ENCODE measurements at regions not wholly inside any gene's neighbourhood (a gene's known extent, or its start where the extent isn't known, plus 50 kb on each side); places are given as distances from the start of the nearest gene placed in this dataset.

DNA sequence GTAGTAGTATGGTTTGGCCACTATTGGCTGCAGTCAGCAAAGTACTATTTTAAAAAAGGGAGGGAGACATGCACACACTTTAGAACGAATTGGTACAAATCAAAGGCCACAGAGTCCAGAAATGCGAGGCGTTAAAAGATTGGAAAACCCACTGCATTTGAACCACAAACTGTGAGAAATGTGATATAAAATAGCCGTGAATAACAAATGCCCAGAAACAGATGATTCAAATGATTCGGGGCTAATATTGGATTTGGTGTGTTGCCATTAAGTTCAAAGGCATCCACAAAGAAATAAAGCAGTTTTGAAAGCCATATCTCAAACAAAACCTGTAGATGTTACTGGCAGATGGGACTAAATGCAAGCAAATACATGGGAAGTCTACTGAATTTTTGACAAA lies 140.9 kb upstream of the HMHB1 start:
- no peak overlapping the region for H3K27ac ChIP-seq (ENCODE audit: extremely low read length, insufficient read depth, low read length)
- BruUV-seq (replicated peaks), result no TSS peak
- CTCF ChIA-PET (ENCODE audit: low intra/inter-chr PET ratio, low total read pairs), result no interaction called here

DNA sequence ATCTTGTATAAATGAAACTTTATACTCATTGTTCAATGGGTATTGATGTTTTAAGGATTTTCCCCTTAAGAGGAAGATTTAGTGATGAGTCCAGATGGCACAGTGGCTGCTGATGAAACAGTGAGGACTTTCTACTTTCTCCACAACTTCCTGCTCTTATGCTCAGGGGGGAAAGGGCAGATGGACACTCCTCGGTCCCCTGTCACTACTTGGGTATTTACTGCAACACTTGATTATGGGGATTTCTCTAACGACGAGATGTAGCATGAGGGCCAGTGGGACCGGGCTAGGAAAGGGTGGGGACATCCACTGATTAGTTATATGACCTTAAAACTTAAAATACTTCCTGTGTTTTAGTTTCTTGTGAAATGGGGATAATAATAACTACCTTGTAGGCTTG lies 146.1 kb upstream of the HMHB1 start:
- no TSS peak for BruUV-seq (replicated peaks)
- Histone ChIP-seq H3K4me3 (replicated peaks in 1 of 3; ENCODE audit: insufficient read depth in 1 of 3, low read depth in 2 of 3, low read length in 3 of 3) (no peak overlapping the region), H3K4me2 (ENCODE audit: low read depth, low read length) (no peak overlapping the region; the same call in 1 of the 2 replicates), H3K9me3 (ENCODE audit: low read length) (no peaks in the 10 kb centered on the region), H2AFZ (ENCODE audit: low read length) (no peak overlapping the region), H4K20me1 (ENCODE audit: insufficient read depth, low read length) (no peaks in the 10 kb centered on the region), H3K36me3 (replicated peaks in 1 of 2; ENCODE audit: control insufficient read depth in 1 of 2, insufficient read depth in 2 of 2, low read length in 2 of 2) (no peaks in the 10 kb centered on the region), H3K9ac (ENCODE audit: insufficient read depth, low read depth, low read length) (no peak overlapping the region), H3K27ac (ENCODE audit: extremely low read length, insufficient read depth, low read length) (no peak overlapping the region), H3K27me3 (ENCODE audit: control insufficient read depth in 1 of 2, insufficient read depth in 2 of 2, low read length in 2 of 2) (peaks cover 0 to 41% of the 10 kb centered on the region in 2 experiments; a peak in 3 of 5 replicates), H3K79me2 (ENCODE audit: insufficient read depth, low read length) (no peaks in the 10 kb centered on the region), H3K4me1 (ENCODE audit: insufficient read depth, low read length) (peaks cover 24% of the 10 kb centered on the region)
- intact Hi-C loops (cut with micrococcal nuclease; ENCODE audit: unreplicated experiment) (no loop called here), in situ Hi-C loops (cut with HindIII; ENCODE audit: extremely low pct_ligation_motif_present, low pct_unique_long_range_greater_than_20kb) (no loop called here)
- DNase-seq (ENCODE audit: low spot score) (no peak), ATAC-seq (no peak), FAIRE-seq (no peak)
- CTCF ChIA-PET (ENCODE audit: low intra/inter-chr PET ratio, low total read pairs), result no interaction called here
- POLR2A ChIA-PET, result interaction anchor here (1.4 kb wide), 1 partner anchor 8 kb away, joined by 5 read pairs; no protein-coding TSS in a partner anchor
- 37% methylated on average over 4 of the region's 4 CpGs for whole genome bisulfite sequencing (ENCODE audit: low lambda C conversion rate)
- TF ChIP-seq, protein P1, sequence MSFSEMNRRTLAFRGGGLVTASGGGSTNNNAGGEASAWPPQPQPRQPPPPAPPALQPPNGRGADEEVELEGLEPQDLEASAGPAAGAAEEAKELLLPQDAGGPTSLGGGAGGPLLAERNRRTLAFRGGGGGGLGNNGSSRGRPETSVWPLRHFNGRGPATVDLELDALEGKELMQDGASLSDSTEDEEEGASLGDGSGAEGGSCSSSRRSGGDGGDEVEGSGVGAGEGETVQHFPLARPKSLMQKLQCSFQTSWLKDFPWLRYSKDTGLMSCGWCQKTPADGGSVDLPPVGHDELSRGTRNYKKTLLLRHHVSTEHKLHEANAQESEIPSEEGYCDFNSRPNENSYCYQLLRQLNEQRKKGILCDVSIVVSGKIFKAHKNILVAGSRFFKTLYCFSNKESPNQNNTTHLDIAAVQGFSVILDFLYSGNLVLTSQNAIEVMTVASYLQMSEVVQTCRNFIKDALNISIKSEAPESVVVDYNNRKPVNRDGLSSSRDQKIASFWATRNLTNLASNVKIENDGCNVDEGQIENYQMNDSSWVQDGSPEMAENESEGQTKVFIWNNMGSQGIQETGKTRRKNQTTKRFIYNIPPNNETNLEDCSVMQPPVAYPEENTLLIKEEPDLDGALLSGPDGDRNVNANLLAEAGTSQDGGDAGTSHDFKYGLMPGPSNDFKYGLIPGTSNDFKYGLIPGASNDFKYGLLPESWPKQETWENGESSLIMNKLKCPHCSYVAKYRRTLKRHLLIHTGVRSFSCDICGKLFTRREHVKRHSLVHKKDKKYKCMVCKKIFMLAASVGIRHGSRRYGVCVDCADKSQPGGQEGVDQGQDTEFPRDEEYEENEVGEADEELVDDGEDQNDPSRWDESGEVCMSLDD (CRISPR knock-in tag; IDR thresholded peaks at IDR 0.05; ENCODE audit: borderline replicate concordance), result no peak
- TF ChIP-seq, protein P2, sequence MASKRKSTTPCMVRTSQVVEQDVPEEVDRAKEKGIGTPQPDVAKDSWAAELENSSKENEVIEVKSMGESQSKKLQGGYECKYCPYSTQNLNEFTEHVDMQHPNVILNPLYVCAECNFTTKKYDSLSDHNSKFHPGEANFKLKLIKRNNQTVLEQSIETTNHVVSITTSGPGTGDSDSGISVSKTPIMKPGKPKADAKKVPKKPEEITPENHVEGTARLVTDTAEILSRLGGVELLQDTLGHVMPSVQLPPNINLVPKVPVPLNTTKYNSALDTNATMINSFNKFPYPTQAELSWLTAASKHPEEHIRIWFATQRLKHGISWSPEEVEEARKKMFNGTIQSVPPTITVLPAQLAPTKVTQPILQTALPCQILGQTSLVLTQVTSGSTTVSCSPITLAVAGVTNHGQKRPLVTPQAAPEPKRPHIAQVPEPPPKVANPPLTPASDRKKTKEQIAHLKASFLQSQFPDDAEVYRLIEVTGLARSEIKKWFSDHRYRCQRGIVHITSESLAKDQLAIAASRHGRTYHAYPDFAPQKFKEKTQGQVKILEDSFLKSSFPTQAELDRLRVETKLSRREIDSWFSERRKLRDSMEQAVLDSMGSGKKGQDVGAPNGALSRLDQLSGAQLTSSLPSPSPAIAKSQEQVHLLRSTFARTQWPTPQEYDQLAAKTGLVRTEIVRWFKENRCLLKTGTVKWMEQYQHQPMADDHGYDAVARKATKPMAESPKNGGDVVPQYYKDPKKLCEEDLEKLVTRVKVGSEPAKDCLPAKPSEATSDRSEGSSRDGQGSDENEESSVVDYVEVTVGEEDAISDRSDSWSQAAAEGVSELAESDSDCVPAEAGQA (IDR thresholded peaks at IDR 0.05; ENCODE audit: low read depth), result no peak
- TF ChIP-seq, protein P2 (CRISPR knock-in tag; IDR thresholded peaks at IDR 0.05; ENCODE audit: borderline replicate concordance), result no peak

More for the DNA sequence above, 140.9 kb upstream of the HMHB1 start:
- FAIRE-seq (no peak), DNase-seq (ENCODE audit: low spot score) (no peak), ATAC-seq (no peak)
- Histone ChIP-seq H3K9me3 (ENCODE audit: low read length) (no peaks in the 10 kb centered on the region), H3K4me3 (replicated peaks in 1 of 3; ENCODE audit: insufficient read depth in 1 of 3, low read depth in 2 of 3, low read length in 3 of 3) (no peak overlapping the region), H2AFZ (ENCODE audit: low read length) (no peak overlapping the region), H3K4me2 (ENCODE audit: low read depth, low read length) (no peak overlapping the region), H3K27me3 (ENCODE audit: control insufficient read depth in 1 of 2, insufficient read depth in 2 of 2, low read length in 2 of 2) (peaks cover 0 to 66% of the 10 kb centered on the region in 2 experiments; a peak in 3 of 5 replicates), H3K79me2 (ENCODE audit: insufficient read depth, low read length) (no peaks in the 10 kb centered on the region), H3K36me3 (replicated peaks in 1 of 2; ENCODE audit: control insufficient read depth in 1 of 2, insufficient read depth in 2 of 2, low read length in 2 of 2) (no peaks in the 10 kb centered on the region), H3K4me1 (ENCODE audit: insufficient read depth, low read length) (peaks cover 46% of the 10 kb centered on the region), H4K20me1 (ENCODE audit: insufficient read depth, low read length) (no peaks in the 10 kb centered on the region), H3K9ac (ENCODE audit: insufficient read depth, low read depth, low read length) (no peak overlapping the region)
- POLR2A ChIA-PET, result interaction anchor here (1.6 kb wide), 1 partner anchor 12 kb away, joined by 3 read pairs; no protein-coding TSS in a partner anchor
- 64% methylated on average over 5 of the region's 5 CpGs for WGBS (ENCODE audit: low lambda C conversion rate)
- intact Hi-C loops (cut with micrococcal nuclease; ENCODE audit: unreplicated experiment) (loop anchor here (5.0 kb wide), 1 partner anchor 164 kb away; no protein-coding TSS in a partner anchor), in situ Hi-C loops (cut with HindIII; ENCODE audit: extremely low pct_ligation_motif_present, low pct_unique_long_range_greater_than_20kb) (no loop called here)
- TF ChIP-seq GABPB1 (CRISPR knock-in tag; IDR thresholded peaks at IDR 0.05) (no peak), ZNF296 (CRISPR knock-in tag; conservative IDR thresholded peaks at IDR 0.05) (no peak), ARID2 (CRISPR knock-in tag; IDR thresholded peaks at IDR 0.05; ENCODE audit: borderline replicate concordance) (no peak), TOPORS (CRISPR knock-in tag; IDR thresholded peaks at IDR 0.05) (no peak), IRX3 (CRISPR knock-in tag; IDR thresholded peaks at IDR 0.05; ENCODE audit: borderline replicate concordance, low read depth) (no peak), ELF1 (CRISPR knock-in tag; IDR thresholded peaks at IDR 0.05) (no peak), NR2C2 (CRISPR knock-in tag; IDR thresholded peaks at IDR 0.05; ENCODE audit: borderline replicate concordance) (no peak)
- TF ChIP-seq, protein P3, sequence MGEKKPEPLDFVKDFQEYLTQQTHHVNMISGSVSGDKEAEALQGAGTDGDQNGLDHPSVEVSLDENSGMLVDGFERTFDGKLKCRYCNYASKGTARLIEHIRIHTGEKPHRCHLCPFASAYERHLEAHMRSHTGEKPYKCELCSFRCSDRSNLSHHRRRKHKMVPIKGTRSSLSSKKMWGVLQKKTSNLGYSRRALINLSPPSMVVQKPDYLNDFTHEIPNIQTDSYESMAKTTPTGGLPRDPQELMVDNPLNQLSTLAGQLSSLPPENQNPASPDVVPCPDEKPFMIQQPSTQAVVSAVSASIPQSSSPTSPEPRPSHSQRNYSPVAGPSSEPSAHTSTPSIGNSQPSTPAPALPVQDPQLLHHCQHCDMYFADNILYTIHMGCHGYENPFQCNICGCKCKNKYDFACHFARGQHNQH (CRISPR knock-in tag; IDR thresholded peaks at IDR 0.05), result no peak

Measured in HepG2 (cell line).